Stimulated activated CD8-positive, alpha-beta memory T cell treated with anti-CD3 and anti-CD28 coated beads, Interleukin-2, amount 100 ng/mL, for 48 hours (primary cell): ENCODE measurements at regions not wholly inside any gene's neighbourhood (a gene's known extent, or its start where the extent isn't known, plus 50 kb on each side); places are given as distances from the start of the nearest gene placed in this dataset.

ENCODE experiments used
- DNase-seq, 2 donors: peaks; one replicate each; pipeline ENCODE4 v3.0.0-alpha.2; 2020; ENCODE audit warnings: low read depth in 2 of 2

- no peak for DNase-seq
Measured at GRCh38 chr4:153850533-153851280, 61.8 kb upstream of the SFRP2 start.

DNA sequence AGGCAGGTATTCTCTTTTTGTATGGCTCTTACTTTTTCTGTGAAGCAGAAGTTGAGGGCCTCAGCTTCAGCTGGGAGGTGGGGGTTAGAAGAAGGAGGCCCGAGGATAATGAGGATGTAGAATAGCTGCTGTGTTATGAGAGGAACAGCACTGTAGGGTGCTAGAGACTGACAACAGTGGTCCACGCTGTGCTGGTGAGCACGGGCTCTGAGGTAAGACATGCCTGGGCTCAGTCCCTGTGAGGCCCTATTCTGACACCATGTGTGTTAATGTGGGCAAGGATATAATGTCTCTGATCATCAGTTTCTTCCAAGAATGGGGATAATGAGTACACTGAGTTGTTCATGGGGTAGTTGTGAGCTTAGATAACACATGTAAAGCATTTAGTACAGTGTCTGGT is 55.3 kb upstream of the SFRP2 start:
- no peak for DNase-seq
